Mammary epithelial cell (primary cell): ENCODE measurements at regions not wholly inside any gene's neighbourhood (a gene's known extent, or its start where the extent isn't known, plus 50 kb on each side); places are given as distances from the start of the nearest gene placed in this dataset.

Experiments used
- EZH2 ChIP-seq: IDR thresholded peaks from 2 replicates; pipeline ENCODE4 v1.6.1; 2012; ENCODE audit warnings: low read length, inconsistent platforms, borderline replicate concordance
- TF ChIP-seq, protein P1 (sequence below), 2 donors: IDR thresholded peaks in 1 of 2; conservative IDR thresholded peaks in 1 of 2; 2 replicates each; pipeline ENCODE4 v1.5.1; 2011 to 2012; ENCODE audit warnings: inconsistent platforms in 2 of 2, low read length in 2 of 2, mild to moderate bottlenecking in 2 of 2, control low read depth in 1 of 2, low read depth in 1 of 2; ENCODE audit not compliant: insufficient read depth in 1 of 2; ENCODE audit errors: extremely low read depth in 1 of 2

DNA sequence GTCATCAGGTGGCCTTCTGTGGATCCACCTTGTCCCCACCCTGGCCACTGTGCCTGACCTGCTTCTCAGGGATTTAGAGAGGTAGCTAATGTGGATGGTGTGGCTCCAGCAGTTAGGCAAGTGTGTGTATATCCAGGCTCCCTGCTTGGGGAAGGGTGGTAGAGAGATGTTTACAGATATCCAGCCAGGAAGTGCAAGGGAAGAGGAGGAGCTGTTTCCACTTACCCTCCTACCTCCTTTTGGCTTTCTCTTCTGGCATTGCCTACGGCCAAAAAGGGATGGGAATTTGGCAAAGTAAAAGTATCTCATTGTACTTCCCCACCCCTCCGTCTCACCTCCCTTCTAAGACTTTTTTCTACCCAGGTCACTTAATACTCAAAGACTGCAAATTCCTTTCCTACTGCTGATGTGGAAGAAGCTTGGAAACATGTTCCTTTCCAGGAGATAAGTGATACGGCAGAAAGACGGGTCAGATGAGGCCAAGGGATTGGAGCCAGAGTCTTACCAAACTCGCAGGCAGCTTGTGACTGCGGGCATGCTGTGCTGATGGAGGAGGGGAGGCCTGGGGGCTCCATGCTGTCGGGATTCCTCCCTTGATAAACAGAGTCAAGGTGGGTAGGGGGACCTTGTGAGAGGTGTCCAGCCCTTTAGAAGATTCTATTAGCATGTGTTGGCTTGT lies 253.4 kb downstream of the PRL start:
- TF ChIP-seq, protein P1, sequence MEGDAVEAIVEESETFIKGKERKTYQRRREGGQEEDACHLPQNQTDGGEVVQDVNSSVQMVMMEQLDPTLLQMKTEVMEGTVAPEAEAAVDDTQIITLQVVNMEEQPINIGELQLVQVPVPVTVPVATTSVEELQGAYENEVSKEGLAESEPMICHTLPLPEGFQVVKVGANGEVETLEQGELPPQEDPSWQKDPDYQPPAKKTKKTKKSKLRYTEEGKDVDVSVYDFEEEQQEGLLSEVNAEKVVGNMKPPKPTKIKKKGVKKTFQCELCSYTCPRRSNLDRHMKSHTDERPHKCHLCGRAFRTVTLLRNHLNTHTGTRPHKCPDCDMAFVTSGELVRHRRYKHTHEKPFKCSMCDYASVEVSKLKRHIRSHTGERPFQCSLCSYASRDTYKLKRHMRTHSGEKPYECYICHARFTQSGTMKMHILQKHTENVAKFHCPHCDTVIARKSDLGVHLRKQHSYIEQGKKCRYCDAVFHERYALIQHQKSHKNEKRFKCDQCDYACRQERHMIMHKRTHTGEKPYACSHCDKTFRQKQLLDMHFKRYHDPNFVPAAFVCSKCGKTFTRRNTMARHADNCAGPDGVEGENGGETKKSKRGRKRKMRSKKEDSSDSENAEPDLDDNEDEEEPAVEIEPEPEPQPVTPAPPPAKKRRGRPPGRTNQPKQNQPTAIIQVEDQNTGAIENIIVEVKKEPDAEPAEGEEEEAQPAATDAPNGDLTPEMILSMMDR (conservative IDR thresholded peaks at IDR 0.05 in 1 of 2, IDR thresholded peaks at IDR 0.05 in 1 of 2; ENCODE audit: extremely low read depth in 1 of 2, insufficient read depth in 1 of 2, low read depth in 1 of 2, low read length in 2 of 2) = no peak
- TF ChIP-seq EZH2 = no peak
